ENCODE measurements at regions not wholly inside any gene's neighbourhood (a gene's known extent, or its start where the extent isn't known, plus 50 kb on each side); places are given as distances from the start of the nearest gene placed in this dataset.

GRCh38 chr3:76685858-76686257 lies 354.0 kb upstream of the ROBO2 start:
- TF ChIP-seq CTCF (IDR thresholded peaks at IDR 0.05) (no peak), POLR2AphosphoS5 (IDR thresholded peaks at IDR 0.05; ENCODE audit: low read depth, low read length) (no peak), TCF7L2 (IDR thresholded peaks at IDR 0.05; ENCODE audit: low read depth, low read length) (no peak), REST (IDR thresholded peaks at IDR 0.05; ENCODE audit: insufficient read depth in 1 of 2, low read depth in 2 of 2, low read length in 1 of 2) (no peak), SIN3A (IDR thresholded peaks at IDR 0.05; ENCODE audit: borderline replicate concordance, insufficient read depth, low read depth, low read length) (no peak)

Data from Panc1 (cell line).